AG04450 (cell line): ENCODE measurements at regions not wholly inside any gene's neighbourhood (a gene's known extent, or its start where the extent isn't known, plus 50 kb on each side); places are given as distances from the start of the nearest gene placed in this dataset.
"Not testable (repeated sequence)": the region's sequence is repeated elsewhere in the genome, so short reads cannot be mapped to it uniquely, and the experiment has no call there.

Experiments used
- CTCF ChIA-PET: fragments of 300-600, 350-600 bp; formaldehyde crosslinking; extraction: SDS; loops from one replicate; lab custom pipeline; 2022; ENCODE audit warnings: antibody characterized with exemption, inconsistent platforms; lab: Charles Lee
- POLR2A ChIA-PET: fragments of 350-600 bp; formaldehyde crosslinking; extraction: SDS; loops from one replicate; lab custom pipeline; 2021; ENCODE audit warnings: antibody characterized with exemption, inconsistent platforms; lab: Yijun Ruan, JAX
- DNase-seq: peaks from one replicate; pipeline ENCODE4 v3.0.0-alpha.2; 2011; ENCODE audit warnings: low read depth, low spot score
- H3K27ac ChIP-seq: one replicate; pipeline ENCODE4 v1.5.1; 2012; ENCODE audit warnings: low read depth, low read length, control low read depth
- H3K27me3 ChIP-seq: one replicate; pipeline ENCODE4 v1.6.0; 2012; ENCODE audit warnings: low read length; ENCODE audit not compliant: control insufficient read depth, insufficient read depth
- H3K4me3 ChIP-seq: 2 replicates; pipeline ENCODE4 v1.5.1; 2011; ENCODE audit warnings: mild to moderate bottlenecking, low read depth, low read length, control low read depth
- H3K9me3 ChIP-seq: 2 replicates; pipeline ENCODE4 v1.5.1; 2012; ENCODE audit warnings: low read length; ENCODE audit not compliant: control insufficient read depth, insufficient read depth
- TF ChIP-seq, protein P1 (sequence below): IDR thresholded peaks from 2 replicates; pipeline ENCODE4 v1.5.1; 2011; ENCODE audit warnings: low read depth, low read length, control low read depth, inconsistent platforms

- H3K4me3 ChIP-seq = no peak overlapping the region
- no peak overlapping the region for H3K27ac ChIP-seq
- TF ChIP-seq, protein P1, sequence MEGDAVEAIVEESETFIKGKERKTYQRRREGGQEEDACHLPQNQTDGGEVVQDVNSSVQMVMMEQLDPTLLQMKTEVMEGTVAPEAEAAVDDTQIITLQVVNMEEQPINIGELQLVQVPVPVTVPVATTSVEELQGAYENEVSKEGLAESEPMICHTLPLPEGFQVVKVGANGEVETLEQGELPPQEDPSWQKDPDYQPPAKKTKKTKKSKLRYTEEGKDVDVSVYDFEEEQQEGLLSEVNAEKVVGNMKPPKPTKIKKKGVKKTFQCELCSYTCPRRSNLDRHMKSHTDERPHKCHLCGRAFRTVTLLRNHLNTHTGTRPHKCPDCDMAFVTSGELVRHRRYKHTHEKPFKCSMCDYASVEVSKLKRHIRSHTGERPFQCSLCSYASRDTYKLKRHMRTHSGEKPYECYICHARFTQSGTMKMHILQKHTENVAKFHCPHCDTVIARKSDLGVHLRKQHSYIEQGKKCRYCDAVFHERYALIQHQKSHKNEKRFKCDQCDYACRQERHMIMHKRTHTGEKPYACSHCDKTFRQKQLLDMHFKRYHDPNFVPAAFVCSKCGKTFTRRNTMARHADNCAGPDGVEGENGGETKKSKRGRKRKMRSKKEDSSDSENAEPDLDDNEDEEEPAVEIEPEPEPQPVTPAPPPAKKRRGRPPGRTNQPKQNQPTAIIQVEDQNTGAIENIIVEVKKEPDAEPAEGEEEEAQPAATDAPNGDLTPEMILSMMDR = no peak
- ChIA-PET POLR2A (no interaction called here), CTCF (no interaction called here)
- no peaks in the 10 kb centered on the region for H3K27me3 ChIP-seq
- H3K9me3 ChIP-seq = peaks cover 17% of the 10 kb centered on the region
- DNase-seq = no peak
Measured at GRCh38 chr1:14424325-14425002, 174.0 kb upstream of the KAZN start.

GRCh38 chr1:14426854-14427253 is 171.6 kb upstream of the KAZN start:
- TF ChIP-seq, protein P1 = no peak
- ChIA-PET POLR2A (no interaction called here), CTCF (no interaction called here)
- H3K9me3 ChIP-seq = peaks cover 4% of the 10 kb centered on the region
- H3K27ac ChIP-seq = no peak overlapping the region
- no peaks in the 10 kb centered on the region for H3K27me3 ChIP-seq
- DNase-seq = no peak
- H3K4me3 ChIP-seq = no peak overlapping the region

GRCh38 chr1:14429577-14429976 is 168.9 kb upstream of the KAZN start:
- Histone ChIP-seq H3K9me3 (peaks cover 7% of the 10 kb centered on the region), H3K4me3 (no peak overlapping the region), H3K27ac (no peak overlapping the region), H3K27me3 (no peaks in the 10 kb centered on the region)
- ChIA-PET CTCF (no interaction called here), POLR2A (no interaction called here)
- no peak for DNase-seq
- TF ChIP-seq, protein P1 = no peak

- peaks cover 15% of the 10 kb centered on the region for H3K9me3 ChIP-seq
- H3K27ac ChIP-seq, DNase-seq, POLR2A ChIA-PET, CTCF ChIA-PET, H3K27me3 ChIP-seq, H3K4me3 ChIP-seq: not testable (repeated sequence)
Measured at GRCh38 chr1:14432728-14433127, 165.8 kb upstream of the KAZN start.

DNA sequence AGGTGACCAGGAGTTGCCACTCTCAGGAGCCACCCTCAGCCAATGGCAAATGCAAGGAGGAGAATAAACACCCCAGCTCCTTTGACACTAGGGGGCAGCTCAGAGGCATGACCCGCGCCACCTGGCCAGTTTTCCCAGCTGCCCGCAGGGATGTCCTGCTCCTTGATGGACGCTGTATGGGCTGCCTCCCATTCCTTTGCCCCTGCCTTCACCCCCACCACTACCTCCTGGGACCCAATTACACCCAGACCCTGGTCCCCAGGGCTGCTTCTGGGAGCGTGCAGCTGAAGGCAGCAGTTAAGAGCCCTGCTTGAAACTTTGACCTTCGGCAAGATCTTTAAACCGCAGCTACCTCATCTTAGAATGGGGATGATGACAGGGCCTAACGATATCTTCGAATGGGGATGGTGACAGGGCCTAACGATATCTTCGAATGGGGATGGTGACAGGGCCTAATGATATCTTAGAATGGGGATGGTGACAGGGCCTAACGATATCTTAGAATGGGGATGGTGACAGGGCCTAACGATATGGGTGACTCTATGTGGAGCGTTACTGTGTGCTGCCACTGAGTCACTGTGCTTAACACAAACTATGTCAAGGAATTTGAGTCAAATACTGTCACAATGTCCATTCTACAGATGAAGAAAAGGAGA is 163.0 kb upstream of the KAZN start:
- H3K9me3 ChIP-seq = peaks cover 15% of the 10 kb centered on the region
- TF ChIP-seq, protein P1 = no peak
- H3K27ac ChIP-seq = no peak overlapping the region
- no peaks in the 10 kb centered on the region for H3K27me3 ChIP-seq
- no peak for DNase-seq
- CTCF ChIA-PET = no interaction called here
- H3K4me3 ChIP-seq = no peak overlapping the region
- POLR2A ChIA-PET = no interaction called here
